ENCODE measurements at regions not wholly inside any gene's neighbourhood (a gene's known extent, or its start where the extent isn't known, plus 50 kb on each side); places are given as distances from the start of the nearest gene placed in this dataset.

GRCh38 chr13:107133950-107134349 lies 566.0 kb upstream of the ARGLU1 start:
- no peak for DNase-seq (ENCODE audit: low read depth in 1 of 2, low spot score in 1 of 2)

- DNase-seq (ENCODE audit: low read depth in 1 of 2, low spot score in 1 of 2), result no peak
Observed at GRCh38 chr13:107130566-107130965, 562.6 kb upstream of the ARGLU1 start.

- DNase-seq (ENCODE audit: low read depth in 1 of 2, low spot score in 1 of 2), result no peak
Observed at GRCh38 chr13:107124730-107125129, 556.8 kb upstream of the ARGLU1 start.

- DNase-seq (ENCODE audit: low read depth in 1 of 2, low spot score in 1 of 2), result no peak
Observed at GRCh38 chr13:107124129-107124718, 556.3 kb upstream of the ARGLU1 start.

GRCh38 chr13:107121793-107122192 lies 553.9 kb upstream of the ARGLU1 start:
- DNase-seq (ENCODE audit: low read depth in 1 of 2, low spot score in 1 of 2), result no peak

GRCh38 chr13:107119989-107120881 lies 552.3 kb upstream of the ARGLU1 start:
- DNase-seq (ENCODE audit: low read depth in 1 of 2, low spot score in 1 of 2), result no peak

GRCh38 chr13:107118506-107118905 lies 550.6 kb upstream of the ARGLU1 start:
- DNase-seq (ENCODE audit: low read depth in 1 of 2, low spot score in 1 of 2), result no peak

GRCh38 chr13:107117327-107118012 lies 549.5 kb upstream of the ARGLU1 start:
- DNase-seq (ENCODE audit: low read depth in 1 of 2, low spot score in 1 of 2), result no peak

- DNase-seq (ENCODE audit: low read depth in 1 of 2, low spot score in 1 of 2), result no peak
Observed at GRCh38 chr13:107113387-107113786, 545.5 kb upstream of the ARGLU1 start.

GRCh38 chr13:107111248-107111647 lies 543.3 kb upstream of the ARGLU1 start:
- no peak for DNase-seq (ENCODE audit: low read depth in 1 of 2, low spot score in 1 of 2)

- no peak for DNase-seq (ENCODE audit: low read depth in 1 of 2, low spot score in 1 of 2)
Observed at GRCh38 chr13:107104631-107105030, 536.7 kb upstream of the ARGLU1 start.

GRCh38 chr13:107102676-107103075 lies 534.7 kb upstream of the ARGLU1 start:
- no peak for DNase-seq (ENCODE audit: low read depth in 1 of 2, low spot score in 1 of 2)

GRCh38 chr13:107099661-107100060 lies 531.7 kb upstream of the ARGLU1 start:
- DNase-seq (ENCODE audit: low read depth in 1 of 2, low spot score in 1 of 2), result no peak

- no peak for DNase-seq (ENCODE audit: low read depth in 1 of 2, low spot score in 1 of 2)
Observed at GRCh38 chr13:107097916-107098315, 530.0 kb upstream of the ARGLU1 start.

GRCh38 chr13:107095876-107096275 lies 527.9 kb upstream of the ARGLU1 start:
- DNase-seq (ENCODE audit: low read depth in 1 of 2, low spot score in 1 of 2), result no peak

- no peak for DNase-seq (ENCODE audit: low read depth in 1 of 2, low spot score in 1 of 2)
Observed at GRCh38 chr13:107091861-107092260, 523.9 kb upstream of the ARGLU1 start.

- no peak for DNase-seq (ENCODE audit: low read depth in 1 of 2, low spot score in 1 of 2)
Observed at GRCh38 chr13:107091428-107091827, 523.5 kb upstream of the ARGLU1 start.

GRCh38 chr13:107088061-107088460 lies 520.1 kb upstream of the ARGLU1 start:
- no peak for DNase-seq (ENCODE audit: low read depth in 1 of 2, low spot score in 1 of 2)

- DNase-seq (ENCODE audit: low read depth in 1 of 2, low spot score in 1 of 2), result no peak
Observed at GRCh38 chr13:107079423-107080049, 511.6 kb upstream of the ARGLU1 start.

- no peak for DNase-seq (ENCODE audit: low read depth in 1 of 2, low spot score in 1 of 2)
Observed at GRCh38 chr13:107078229-107078765, 510.4 kb upstream of the ARGLU1 start.

- no peak for DNase-seq (ENCODE audit: low read depth in 1 of 2, low spot score in 1 of 2)
Observed at GRCh38 chr13:107076801-107077200, 508.9 kb upstream of the ARGLU1 start.
